NOMO-1 (cell line): ENCODE measurements at regions not wholly inside any gene's neighbourhood (a gene's known extent, or its start where the extent isn't known, plus 50 kb on each side); places are given as distances from the start of the nearest gene placed in this dataset.
"Not testable (repeated sequence)": the region's sequence is repeated elsewhere in the genome, so short reads cannot be mapped to it uniquely, and the experiment has no call there.

ENCODE experiments used
- DNase-seq, 2 experiments: peaks; one replicate each; lab custom pipeline; 2025; ENCODE audit not compliant: unreplicated experiment in 2 of 2; lab: John Stamatoyannopoulos, UW

DNA sequence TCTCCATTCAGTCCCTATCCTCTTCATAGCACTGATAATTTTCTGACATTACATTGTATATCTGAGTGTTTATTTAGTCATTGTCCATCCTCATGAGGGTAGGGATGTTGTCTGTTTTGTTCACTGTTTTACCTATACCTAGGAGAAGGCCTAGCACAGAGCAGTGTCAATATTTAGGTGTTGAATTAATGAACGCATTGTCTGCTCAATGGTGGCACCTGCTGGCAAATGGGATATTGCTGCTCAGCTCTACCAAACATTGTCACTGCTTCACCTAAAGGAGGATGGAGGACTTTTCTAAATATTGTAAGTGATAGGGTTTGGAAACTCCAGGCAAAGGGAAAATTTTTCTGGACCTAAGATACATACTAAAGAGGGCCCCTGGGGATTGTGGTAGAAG lies 243.9 kb downstream of the RRAGC start:
- no peak for DNase-seq

DNA sequence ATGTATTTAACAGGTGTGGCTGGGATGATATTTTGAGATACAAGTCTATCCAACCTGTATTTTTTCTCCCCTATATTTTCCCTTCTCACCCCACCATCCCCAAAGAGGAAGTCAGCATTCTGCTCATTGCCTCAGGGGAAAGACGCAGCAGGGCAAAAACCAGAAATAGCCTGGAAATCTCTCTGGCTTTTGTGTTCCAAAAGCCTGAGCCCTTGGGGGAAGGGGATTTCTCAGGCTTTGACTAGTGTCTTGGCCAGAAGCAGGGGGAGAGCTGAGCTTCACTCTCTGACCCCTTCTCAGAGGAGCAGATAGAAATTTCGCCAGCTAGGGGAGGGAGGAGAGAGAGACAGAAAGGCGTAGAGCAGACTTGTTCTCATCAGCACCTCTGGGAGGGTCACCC lies 244.7 kb downstream of the RRAGC start:
- DNase-seq, result no peak

DNA sequence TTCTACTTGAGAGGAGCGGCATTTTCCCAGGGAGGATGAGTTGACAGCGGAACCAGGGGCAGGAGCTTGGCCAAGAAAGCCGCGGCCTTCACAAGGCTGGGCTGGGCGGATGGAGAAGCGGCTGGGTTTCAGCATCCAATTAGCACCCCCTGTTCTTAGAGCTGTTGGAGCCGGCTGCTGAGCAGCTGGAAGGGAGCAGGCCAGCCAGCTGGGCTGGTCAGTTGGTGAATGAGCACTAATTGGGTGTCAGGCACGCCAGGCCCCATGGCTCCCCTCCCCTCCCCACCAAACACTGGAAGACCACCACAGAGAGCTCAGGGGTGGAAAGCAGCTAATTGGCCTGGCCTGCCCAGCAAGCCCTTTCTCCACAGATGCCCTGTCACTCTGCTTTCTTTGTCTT lies 245.6 kb downstream of the RRAGC start:
- no peak for DNase-seq

DNA sequence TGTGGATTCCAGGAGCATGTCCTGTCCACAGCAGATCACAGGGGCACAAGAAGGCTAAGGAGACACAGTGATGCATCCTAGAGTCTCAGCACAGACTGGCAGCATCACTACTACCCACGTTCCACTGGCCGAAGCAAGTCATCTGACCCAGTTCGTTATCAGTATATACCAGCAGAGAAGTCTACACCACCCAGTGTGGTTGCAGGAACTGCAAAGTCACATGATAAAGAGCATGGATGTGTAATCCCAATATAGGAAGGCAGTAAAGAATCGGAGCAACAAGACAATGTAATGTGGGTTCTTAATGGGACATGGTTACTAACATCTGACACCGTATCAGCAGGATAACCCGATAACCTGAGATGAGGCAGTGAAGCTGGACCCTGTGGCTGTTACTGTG lies 246.6 kb downstream of the RRAGC start:
- no peak for DNase-seq

DNA sequence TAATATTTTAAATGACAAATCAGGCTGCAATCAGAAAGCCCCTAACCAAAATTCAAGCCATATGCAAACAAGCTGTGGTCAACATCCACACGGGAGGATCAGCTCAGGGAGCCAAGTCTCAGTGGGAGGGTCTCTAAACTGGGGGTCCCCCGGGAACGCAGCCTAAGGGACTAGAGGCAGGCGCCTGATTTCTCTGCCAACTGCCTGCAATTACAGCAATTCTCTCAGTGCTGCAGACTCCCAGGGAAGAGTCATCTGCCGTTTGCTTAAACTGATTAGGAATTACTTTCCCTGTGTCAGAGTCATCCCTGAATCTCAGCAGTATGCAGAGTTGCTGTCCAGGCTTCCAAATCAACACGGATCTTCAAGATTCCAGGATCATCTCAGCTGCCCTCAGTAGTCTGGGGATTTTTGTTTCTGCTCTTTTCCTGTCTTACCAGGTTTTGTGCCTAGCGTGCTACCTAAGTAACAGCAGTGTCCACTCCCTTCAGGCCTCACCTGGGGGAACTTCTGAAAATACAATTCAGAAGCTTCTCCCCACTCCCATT lies 247.8 kb downstream of the RRAGC start:
- no peak for DNase-seq

DNA sequence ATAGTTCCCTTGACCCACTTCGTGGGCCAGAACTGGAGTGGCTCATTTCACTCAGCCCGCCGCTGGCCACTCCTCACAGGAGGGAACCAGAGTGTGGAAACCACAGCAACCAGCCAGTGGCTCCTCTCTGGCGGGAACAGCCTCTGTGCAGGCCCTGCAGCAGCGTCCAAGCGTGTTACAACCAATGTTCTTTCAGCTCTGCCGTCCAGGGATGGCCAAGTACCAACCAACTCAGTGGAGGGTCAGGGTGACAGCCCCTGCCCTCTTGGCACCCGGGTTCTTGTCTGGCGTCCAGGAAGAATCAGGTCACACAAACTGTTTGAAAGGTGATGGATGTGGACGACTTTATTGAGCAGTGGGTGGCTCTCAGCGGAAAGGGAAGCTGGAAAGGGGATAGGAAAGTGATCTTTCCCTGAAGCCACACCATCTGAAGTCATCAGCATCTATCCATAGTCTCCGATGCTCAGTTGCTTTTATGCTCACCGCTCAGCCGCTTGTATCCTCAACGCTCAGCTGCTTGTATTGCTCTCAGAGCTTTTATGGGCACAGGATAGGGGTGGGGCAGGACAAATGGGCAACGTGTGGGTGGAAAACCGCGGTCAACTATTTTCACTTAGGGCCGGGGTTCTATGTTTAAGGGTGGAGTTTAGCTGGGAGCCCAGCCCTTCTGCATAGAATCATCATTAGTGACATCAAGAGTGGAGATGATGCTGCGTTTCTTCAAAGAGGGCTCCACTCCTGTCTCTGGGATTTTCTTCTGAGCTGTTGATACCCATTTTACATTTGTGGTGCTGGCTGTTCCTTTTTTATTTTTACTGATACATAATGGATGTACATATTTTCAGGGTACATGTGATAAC lies 250.2 kb downstream of the RRAGC start:
- DNase-seq, result no peak

DNA sequence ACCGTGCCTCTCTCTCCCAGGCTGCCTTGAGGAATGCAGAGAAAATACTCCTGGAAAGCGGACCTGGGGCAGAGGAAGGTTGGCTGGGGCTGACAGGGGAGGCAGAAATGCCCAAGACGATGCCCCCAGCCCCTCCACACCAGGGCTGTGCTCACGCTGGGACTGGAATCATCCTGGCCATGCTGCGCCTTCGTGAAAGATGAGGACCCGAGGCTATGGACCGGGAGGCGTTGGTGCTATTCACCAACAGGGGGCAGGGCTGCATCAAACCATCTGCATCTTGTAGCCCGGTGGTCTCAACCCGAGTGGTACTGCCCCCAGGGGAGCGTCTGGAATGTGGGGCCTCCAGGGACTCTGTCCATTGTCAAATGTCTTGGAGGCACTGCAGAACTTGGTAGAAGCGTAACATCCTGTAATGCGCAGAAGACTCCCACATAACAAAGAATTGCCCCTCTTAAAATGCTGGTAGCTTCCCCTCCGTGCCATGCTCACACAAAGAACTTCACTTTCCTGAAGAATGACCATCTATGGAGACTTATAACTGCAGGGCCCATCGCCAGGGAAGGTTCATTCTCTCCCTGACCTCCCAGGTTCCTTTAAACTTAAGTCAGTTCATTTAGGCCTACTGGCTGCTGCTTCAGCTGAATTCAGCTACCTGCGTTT lies 251.2 kb downstream of the RRAGC start:
- DNase-seq, result no peak

DNA sequence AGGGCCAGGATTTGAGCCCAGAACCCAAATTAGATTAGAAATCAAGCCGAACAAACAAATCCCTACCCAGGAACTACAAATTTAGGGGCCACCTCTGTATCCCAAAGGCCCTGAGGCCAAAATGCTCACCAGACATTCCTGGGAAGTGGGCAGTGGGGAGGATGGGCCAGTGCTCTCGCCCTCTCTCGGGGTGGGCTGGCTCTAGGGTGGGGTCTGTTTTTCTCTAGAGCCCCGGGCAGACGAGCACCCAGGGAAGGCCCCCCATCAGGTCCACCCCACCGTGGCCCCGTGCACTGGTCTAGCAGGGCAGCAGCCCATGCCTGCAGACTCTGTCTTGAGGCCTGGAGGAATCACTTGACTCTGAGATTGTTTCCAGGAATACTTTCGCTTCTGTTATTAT lies 252.0 kb downstream of the RRAGC start:
- DNase-seq, result no peak

DNA sequence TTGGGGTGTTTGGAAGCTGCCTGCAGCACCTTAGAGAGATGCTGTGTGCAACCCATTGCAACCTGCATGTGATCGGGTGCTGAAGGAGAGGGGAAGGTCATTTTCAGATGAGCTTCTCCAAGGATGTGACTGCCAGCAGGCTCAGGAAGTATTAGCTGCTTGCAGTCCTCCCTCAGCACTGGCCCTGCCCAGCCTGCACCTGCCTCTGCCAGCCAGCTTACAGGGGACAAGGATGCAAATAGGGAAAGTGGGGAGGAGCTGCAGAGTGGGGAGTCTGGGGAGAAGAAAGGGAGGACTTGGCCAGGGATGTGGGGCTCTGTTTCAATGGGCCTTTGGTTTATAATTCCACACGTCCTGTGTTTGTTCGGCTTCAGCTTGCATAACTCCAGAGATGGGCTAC lies 254.5 kb downstream of the RRAGC start:
- DNase-seq, result no peak

DNA sequence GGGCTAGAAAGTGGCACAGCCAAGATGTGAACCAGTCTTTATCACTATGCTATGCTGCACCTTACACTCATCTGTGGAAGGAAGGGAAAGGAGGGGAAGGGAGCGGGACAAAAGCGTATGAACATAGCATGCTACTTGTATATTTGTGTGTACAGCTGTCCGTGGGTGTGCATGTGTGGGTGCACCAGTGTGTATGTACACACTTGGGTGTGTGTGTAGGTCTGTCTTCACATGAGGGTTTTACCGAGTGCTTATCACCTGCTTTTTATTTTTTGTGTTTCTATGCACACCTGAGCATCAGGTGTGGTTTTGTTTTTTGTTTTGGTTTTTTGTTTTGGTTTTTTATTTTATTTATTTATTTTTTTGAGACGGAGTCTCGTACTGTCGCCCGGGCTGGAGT lies 255.7 kb downstream of the RRAGC start:
- no peak for DNase-seq

DNA sequence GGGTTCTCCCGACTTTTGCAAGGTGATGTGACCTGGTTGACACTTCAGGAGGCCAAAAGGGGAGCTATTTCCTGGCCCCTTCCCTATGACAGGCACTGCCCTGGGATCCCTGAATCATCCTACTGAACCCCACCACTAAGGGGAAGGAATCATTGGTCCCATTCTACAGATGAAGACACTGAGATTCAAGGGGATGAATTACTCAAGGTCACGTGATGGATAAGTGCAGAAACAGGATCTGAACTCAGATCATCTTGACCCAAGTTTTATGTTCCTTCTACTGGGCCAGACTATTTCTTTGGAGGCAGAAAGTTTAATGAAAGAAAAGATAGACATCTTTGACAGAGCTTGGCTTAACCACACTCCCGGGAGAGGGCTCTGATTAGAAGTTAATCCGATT lies 258.7 kb downstream of the RRAGC start:
- no peak for DNase-seq

DNA sequence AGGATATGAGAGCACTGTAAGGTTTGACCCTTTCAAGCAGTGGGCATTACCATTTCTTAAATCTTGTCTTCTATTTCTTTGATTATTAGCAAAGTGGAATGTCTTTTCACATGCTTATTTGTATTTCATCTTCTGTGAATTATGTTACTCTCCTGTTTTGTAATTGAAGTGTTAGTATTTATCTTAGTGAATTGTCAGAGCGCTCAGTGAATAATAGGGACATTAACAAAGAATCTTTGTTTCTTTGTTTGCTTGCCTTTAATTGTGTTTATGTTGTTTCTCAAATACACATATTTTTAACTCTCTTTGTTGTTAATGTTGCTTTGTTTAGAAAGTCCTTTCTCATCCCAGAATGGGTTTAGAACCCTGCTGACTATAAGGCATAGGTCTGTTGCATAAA lies 259.3 kb downstream of the RRAGC start:
- DNase-seq, result no peak

DNA sequence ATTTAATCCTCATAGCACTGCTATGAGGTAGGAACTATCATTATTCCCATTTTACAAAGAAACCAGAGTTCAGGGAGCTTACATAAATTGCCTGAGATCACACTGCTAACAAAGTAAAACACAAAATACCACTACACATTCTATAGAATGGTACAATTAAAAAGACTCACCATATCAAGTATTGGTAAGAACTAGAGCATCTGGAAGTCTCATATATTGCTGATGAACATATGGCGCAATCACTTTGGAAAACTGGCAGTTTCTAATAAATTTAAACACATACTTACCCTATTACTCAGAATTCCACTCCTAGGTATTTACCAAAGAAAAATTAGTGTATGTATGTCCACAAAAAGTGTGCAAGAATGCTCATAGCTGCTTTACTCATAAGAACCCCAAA lies 261.5 kb downstream of the RRAGC start:
- DNase-seq, result no peak

DNA sequence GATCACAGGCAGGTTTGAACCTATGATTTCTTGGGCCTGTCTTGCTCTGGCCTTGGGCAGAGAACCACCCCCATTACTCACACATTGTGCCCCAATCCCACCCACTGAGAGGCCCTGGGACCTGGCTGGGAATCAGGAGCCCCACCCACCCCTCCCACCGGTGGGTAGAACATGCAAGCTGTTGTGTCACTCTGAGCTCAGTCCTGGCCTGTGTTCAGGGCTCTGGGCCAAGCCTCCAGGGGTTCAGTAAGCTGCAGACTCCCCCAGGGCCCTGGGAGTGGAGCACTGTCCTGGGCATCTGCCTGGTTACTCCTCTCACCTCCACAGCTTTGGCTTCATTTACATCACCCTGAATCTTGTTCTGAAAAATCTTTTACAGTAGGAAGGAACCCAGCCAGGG lies 270.5 kb downstream of the RRAGC start:
- DNase-seq, result no peak

DNA sequence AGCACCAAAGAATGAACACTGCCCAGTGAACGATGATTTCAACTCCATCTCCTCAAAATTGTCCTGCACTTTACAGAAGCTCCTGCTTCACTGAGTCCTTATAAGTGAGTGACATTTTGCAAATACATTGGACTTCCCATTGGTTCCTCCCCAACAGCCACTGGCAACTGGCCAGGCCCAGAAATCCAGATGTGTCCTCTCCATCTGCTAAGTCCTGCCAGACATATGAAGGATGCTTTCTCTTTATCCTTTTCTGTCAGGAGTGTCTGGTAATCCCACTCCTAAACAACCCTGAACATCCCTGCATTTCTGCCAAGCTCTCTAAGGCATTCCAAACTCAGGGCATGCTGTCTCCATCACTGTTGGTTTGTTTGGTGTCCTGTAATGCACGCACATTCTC lies 271.8 kb downstream of the RRAGC start:
- DNase-seq, result no peak

DNA sequence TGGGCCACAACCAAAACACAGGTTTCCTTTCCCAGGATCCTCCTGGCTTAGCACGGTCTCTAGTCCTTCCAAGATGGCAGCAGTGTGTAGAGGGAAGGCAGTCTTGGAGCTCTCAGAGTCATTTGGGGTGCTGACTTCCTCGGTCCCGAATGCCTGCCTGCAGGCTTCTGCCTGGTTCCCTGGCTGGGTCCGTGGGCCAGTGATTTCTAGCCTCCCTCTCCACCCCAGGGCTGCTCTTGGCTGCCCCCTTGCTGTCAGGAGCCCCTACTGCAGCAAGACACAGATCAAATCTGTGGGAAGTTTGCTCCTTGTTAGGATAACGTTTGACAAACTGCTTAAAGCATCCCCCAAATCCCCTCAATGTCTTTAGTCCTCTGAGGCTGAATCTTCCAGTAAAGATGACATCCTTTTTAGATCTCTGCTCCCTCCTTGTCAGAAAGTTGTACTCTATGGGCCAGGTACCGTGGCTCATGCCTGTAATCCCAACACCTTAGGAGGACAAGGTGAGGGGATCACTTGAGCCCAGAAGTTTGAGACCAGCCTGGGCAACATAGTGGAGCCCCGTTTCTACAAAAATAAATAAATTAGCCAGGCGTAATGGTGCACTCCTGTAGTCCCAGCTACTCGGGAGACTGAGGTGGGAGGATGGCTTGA lies 272.5 kb downstream of the RRAGC start:
- peak; percentile 13 to 22 for DNase-seq

DNA sequence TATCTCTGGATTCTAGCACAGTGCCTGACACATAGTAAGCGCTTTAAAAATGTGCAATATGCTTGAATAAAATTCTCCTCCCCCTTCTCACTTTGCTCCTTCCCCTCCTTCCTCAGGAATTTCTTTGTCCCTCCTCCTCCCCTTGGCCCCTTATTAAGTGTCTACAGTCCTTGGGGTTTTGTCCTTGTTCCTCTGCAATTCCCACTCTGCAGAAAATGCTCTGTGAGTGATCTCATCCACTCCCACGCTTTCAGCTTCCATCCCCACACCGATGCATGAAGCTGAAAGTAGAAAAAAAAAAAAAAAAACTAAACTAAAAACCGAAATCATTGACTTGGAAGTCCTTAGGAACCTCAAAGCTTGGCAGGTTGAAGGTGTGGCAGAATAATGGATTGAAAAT lies 273.6 kb downstream of the RRAGC start:
- no peak for DNase-seq

DNA sequence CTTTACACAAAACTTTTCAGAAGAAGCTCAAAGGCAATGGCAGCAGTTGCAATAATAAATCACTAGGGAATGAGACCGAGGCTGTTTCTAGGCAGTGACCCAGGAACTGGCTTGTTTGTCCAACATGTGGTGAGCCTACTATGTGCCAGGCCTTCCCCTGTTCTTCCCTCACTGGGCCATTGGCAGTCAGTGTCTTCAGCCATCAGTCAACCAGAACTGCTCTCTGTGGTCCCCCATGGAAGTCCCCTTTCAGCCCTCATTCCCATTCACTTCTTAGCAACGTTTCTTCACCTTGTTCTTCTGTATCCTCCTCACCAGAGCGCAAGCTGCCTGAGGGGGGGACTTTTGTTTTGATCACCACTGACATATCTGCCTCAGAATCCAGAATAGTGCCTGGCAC lies 274.1 kb downstream of the RRAGC start:
- no peak for DNase-seq

DNA sequence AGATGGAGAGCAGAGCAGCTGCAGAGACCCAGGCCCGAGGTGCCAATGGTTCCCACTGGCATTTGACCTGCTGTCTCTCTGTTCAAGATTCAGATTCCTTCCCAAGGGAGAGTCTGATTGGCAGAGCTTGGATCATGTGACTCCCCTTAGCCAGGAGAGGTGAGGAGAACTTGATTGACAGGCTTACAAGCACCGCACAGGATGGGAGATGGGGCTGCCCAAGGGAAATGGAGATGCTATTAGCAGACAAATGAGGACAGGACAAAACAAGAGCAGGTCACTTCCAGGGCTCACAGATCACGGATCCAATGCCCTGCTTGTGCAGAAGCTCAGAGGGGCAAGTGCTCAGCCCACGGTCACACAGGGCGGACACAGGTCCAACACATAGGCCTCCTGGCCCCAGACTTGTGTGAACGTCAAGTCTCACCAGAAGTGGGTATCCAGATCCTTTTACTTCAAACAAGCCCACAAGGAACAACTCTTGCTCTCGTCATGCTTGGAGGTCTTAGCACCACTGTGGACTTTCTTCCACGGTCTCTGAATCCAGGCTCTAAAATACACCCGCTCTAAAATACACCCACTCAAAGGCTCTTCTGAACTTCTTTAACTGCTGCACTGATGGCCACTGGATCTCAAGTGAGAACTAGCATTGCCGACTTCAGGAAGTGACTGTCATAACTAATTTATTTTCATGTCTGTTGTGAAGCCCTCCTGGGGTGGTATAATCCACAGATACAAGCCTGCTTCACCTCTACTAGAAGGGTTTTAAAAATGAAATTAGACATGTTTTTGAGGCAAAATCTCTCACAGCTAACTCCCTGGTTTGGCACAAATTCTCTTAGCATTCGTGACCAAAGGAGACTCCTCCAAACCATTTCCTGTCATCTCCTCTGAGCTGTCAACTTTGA lies 274.9 kb downstream of the RRAGC start:
- no peak for DNase-seq

DNA sequence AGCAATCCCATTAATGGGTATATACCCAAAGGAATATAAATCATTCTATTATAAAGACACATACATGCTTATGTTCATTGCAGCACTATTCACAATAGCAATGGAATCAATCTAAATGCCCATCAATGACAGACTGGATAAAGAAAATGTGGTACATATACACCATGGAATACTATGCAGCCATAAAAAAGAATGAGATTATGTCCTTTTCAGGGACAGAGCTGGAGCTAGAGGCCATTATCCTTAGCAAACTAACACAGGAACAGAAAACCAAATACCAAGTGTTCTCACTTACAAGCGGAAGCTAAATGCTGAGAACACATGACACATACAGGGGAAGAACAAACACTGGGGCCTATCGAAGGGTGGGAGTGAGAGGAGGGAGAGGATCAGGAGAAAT lies 276.3 kb downstream of the RRAGC start:
- DNase-seq, result not testable (repeated sequence)

DNA sequence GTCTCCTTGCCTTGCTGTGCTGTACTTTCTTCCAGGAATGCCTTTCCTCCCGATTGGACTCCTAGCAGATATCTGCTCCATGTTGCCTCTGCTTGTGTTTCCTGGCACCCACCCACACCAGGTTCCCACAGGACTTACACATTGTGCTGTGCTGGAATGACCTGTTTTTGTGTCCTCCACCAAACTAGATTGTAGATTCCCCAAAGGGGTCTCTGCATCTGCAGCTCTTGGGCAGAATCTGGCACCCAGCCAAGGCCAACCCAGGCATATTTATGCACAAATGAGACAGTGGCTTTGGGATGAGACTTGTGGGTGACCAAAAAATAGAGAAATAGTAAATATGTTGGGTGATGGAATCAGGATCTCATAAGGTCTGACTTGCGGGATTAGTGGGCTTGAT lies 278.2 kb downstream of the RRAGC start:
- no peak for DNase-seq
